Thymus (tissue), 11 donors: ENCODE measurements at regions not wholly inside any gene's neighbourhood (a gene's known extent, or its start where the extent isn't known, plus 50 kb on each side); places are given as distances from the start of the nearest gene placed in this dataset.
"Not testable (repeated sequence)": the region's sequence is repeated elsewhere in the genome, so short reads cannot be mapped to it uniquely, and the experiment has no call there.

Experiments
- DNase-seq, 9 donors: peaks; one replicate each; pipeline ENCODE4 v3.0.0-alpha.2; 2013; ENCODE audit warnings: low spot score in 9 of 9, low read depth in 6 of 9, missing footprints in 1 of 9
- H3K27ac ChIP-seq, 2 donors: one replicate each; pipeline ENCODE4 v1.5.1; 2013; ENCODE audit warnings: control low read depth in 1 of 2, low read depth in 1 of 2, low read length in 1 of 2, mild to moderate bottlenecking in 1 of 2, moderate library complexity in 1 of 2
- H3K27me3 ChIP-seq, 2 donors: one replicate each; pipeline ENCODE4 v1.5.1; 2013; ENCODE audit warnings: low read length in 1 of 2; ENCODE audit not compliant: control insufficient read depth in 2 of 2, insufficient read depth in 1 of 2
- H3K36me3 ChIP-seq, 2 donors: one replicate each; pipeline ENCODE4 v1.5.1; 2013; ENCODE audit warnings: low read length in 1 of 2, mild to moderate bottlenecking in 1 of 2, moderate library complexity in 1 of 2; ENCODE audit not compliant: control insufficient read depth in 2 of 2, insufficient read depth in 2 of 2
- H3K4me1 ChIP-seq, 2 donors: one replicate each; pipeline ENCODE4 v1.5.1; 2013; ENCODE audit warnings: low read length in 2 of 2; ENCODE audit not compliant: control insufficient read depth in 2 of 2, insufficient read depth in 2 of 2
- H3K4me3 ChIP-seq, 2 donors: one replicate each; pipeline ENCODE4 v1.5.1; 2013; ENCODE audit warnings: low read length in 2 of 2, control low read depth in 1 of 2, mild to moderate bottlenecking in 1 of 2
- H3K9me3 ChIP-seq, 2 donors: one replicate each; pipeline ENCODE4 v1.5.1; 2013; ENCODE audit warnings: low read length in 1 of 2, mild to moderate bottlenecking in 1 of 2; ENCODE audit not compliant: control insufficient read depth in 2 of 2, insufficient read depth in 1 of 2
- WGBS: extraction: QIAGEN DNeasy Blood & Tissue Kit; methylation state at CpG from one replicate; pipeline ENCODE4 v1.1.7; 2013; 5-methylcytosine and 5-hydroxymethylcytosine counted together
- donor health status: healthy.

GRCh38 chr9:30349526-30350513, 2034.6 kb upstream of the ACO1 start:
- no peaks in the 10 kb centered on the region for H3K27me3 ChIP-seq
- no peak for DNase-seq
- WGBS: 94% methylated on average over 19 of the region's 19 CpGs
- H3K4me1 ChIP-seq: no peaks in the 10 kb centered on the region
- no peak overlapping the region for H3K27ac ChIP-seq
- no peak overlapping the region for H3K4me3 ChIP-seq
- H3K36me3 ChIP-seq: no peaks in the 10 kb centered on the region
- peaks cover 0 to 14% of the 10 kb centered on the region in 2 donors for H3K9me3 ChIP-seq

- no peaks in the 10 kb centered on the region for H3K36me3 ChIP-seq
- no peak overlapping the region for H3K4me3 ChIP-seq
- H3K4me1 ChIP-seq: no peaks in the 10 kb centered on the region
- 89% methylated on average over 4 of the region's 4 CpGs for WGBS
- no peaks in the 10 kb centered on the region for H3K9me3 ChIP-seq
- no peak for DNase-seq
- no peaks in the 10 kb centered on the region for H3K27me3 ChIP-seq
- no peak overlapping the region for H3K27ac ChIP-seq
These were observed 2028.2 kb upstream of the ACO1 start for GRCh38 chr9:30356221-30356620.

- no peak for DNase-seq
- no peak overlapping the region for H3K4me3 ChIP-seq
- no peaks in the 10 kb centered on the region for H3K9me3 ChIP-seq
- no peak overlapping the region for H3K27ac ChIP-seq
- H3K4me1 ChIP-seq: no peaks in the 10 kb centered on the region
- no peaks in the 10 kb centered on the region for H3K36me3 ChIP-seq
- H3K27me3 ChIP-seq: no peaks in the 10 kb centered on the region
These were observed 2022.1 kb upstream of the ACO1 start for GRCh38 chr9:30362373-30362772.

GRCh38 chr9:30366140-30366539, 2018.3 kb upstream of the ACO1 start:
- H3K36me3 ChIP-seq, DNase-seq, H3K9me3 ChIP-seq, H3K27me3 ChIP-seq, H3K27ac ChIP-seq, H3K4me3 ChIP-seq, H3K4me1 ChIP-seq: not testable (repeated sequence)
- WGBS: 93% methylated on average over 4 of the region's 4 CpGs

GRCh38 chr9:30382271-30382670, 2002.2 kb upstream of the ACO1 start:
- Histone ChIP-seq H3K4me1 (no peaks in the 10 kb centered on the region), H3K36me3 (no peaks in the 10 kb centered on the region), H3K27me3 (no peaks in the 10 kb centered on the region), H3K27ac (no peak overlapping the region), H3K9me3 (no peaks in the 10 kb centered on the region), H3K4me3 (no peak overlapping the region)
- 87% methylated on average over 2 of the region's 2 CpGs for WGBS
- DNase-seq: no peak

GRCh38 chr9:30410273-30410672, 1974.2 kb upstream of the ACO1 start:
- Histone ChIP-seq H3K27ac (no peak overlapping the region), H3K4me3 (no peak overlapping the region), H3K9me3 (peaks cover 0 to 8% of the 10 kb centered on the region in 2 donors), H3K27me3 (no peaks in the 10 kb centered on the region), H3K4me1 (no peaks in the 10 kb centered on the region), H3K36me3 (no peaks in the 10 kb centered on the region)
- WGBS: 91% methylated on average over 3 of the region's 3 CpGs
- no peak for DNase-seq

- 94% methylated on average over 5 of the region's 5 CpGs for WGBS
- Histone ChIP-seq H3K9me3 (peaks cover 0 to 8% of the 10 kb centered on the region in 2 donors), H3K36me3 (no peaks in the 10 kb centered on the region), H3K27ac (no peak overlapping the region), H3K27me3 (no peaks in the 10 kb centered on the region), H3K4me3 (no peak overlapping the region), H3K4me1 (no peaks in the 10 kb centered on the region)
- no peak for DNase-seq
These were observed 1972.9 kb upstream of the ACO1 start for GRCh38 chr9:30411571-30411970.

- Histone ChIP-seq H3K27ac (no peak overlapping the region), H3K36me3 (no peaks in the 10 kb centered on the region), H3K4me1 (no peaks in the 10 kb centered on the region), H3K9me3 (no peaks in the 10 kb centered on the region), H3K4me3 (no peak overlapping the region), H3K27me3 (no peaks in the 10 kb centered on the region)
- DNase-seq: no peak
- WGBS: 92% methylated on average over 2 of the region's 2 CpGs
These were observed 1925.3 kb upstream of the ACO1 start for GRCh38 chr9:30459156-30459555.

GRCh38 chr9:30476826-30477225, 1907.6 kb upstream of the ACO1 start:
- Histone ChIP-seq H3K9me3 (no peaks in the 10 kb centered on the region), H3K4me1 (no peaks in the 10 kb centered on the region), H3K4me3 (no peak overlapping the region), H3K36me3 (no peaks in the 10 kb centered on the region), H3K27ac (no peak overlapping the region), H3K27me3 (no peaks in the 10 kb centered on the region)
- no peak for DNase-seq
- WGBS: 82% methylated on average over 4 of the region's 4 CpGs
